ENCODE measurements at regions not wholly inside any gene's neighbourhood (a gene's known extent, or its start where the extent isn't known, plus 50 kb on each side); places are given as distances from the start of the nearest gene placed in this dataset.
"Not testable (repeated sequence)": the region's sequence is repeated elsewhere in the genome, so short reads cannot be mapped to it uniquely, and the experiment has no call there.

DNA sequence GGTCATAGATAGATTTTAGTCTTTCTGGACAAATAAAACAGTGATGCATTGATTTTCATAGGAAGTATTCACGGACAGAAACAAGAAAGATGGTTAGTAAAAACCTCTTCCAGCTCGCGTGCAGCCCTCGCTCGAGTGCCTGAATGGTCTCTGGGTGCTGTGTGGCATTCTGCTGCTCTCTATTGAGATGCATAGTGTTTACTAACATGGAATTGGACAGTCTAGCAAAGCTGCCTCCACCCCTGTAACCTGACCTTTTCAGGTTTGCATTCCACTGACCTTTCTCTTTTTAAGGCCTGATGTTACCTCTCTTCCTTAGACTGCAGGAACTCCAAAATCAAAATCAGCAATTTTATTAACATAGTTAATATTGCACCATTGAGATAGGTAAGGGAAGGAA is 643.4 kb downstream of the JRKL start:
- no peak overlapping the region for H3K27ac ChIP-seq
- H3K4me1 ChIP-seq = no peaks in the 10 kb centered on the region
- intact Hi-C loops (cut with DNase I; ENCODE audit: low total_unique reads) = no loop called here
- no peaks in the 10 kb centered on the region for H3K27me3 ChIP-seq
- H3K4me3 ChIP-seq = no peak overlapping the region
- DNase-seq (ENCODE audit: low spot score in 2 of 2) = no peak
- TF ChIP-seq POLR2A (IDR thresholded peaks at IDR 0.05) (no peak), POLR2AphosphoS5 (IDR thresholded peaks at IDR 0.05) (no peak), CTCF (IDR thresholded peaks at IDR 0.05) (no peak)
- no peaks in the 10 kb centered on the region for H3K9me3 ChIP-seq
- no peaks in the 10 kb centered on the region for H3K36me3 ChIP-seq

GRCh38 chr11:97048481-97048880 is 658.7 kb downstream of the JRKL start:
- Histone ChIP-seq H3K36me3 (no peaks in the 10 kb centered on the region), H3K27me3 (no peaks in the 10 kb centered on the region), H3K4me3 (no peak overlapping the region), H3K4me1 (no peaks in the 10 kb centered on the region), H3K9me3 (peaks cover 0 to 15% of the 10 kb centered on the region in 2 donors), H3K27ac (no peak overlapping the region)
- DNase-seq (ENCODE audit: low spot score in 2 of 2) = no peak
- intact Hi-C loops (cut with DNase I; ENCODE audit: low total_unique reads) = no loop called here
- TF ChIP-seq POLR2AphosphoS5 (IDR thresholded peaks at IDR 0.05) (no peak), POLR2A (IDR thresholded peaks at IDR 0.05) (no peak), CTCF (IDR thresholded peaks at IDR 0.05) (no peak)

- no peaks in the 10 kb centered on the region for H3K27me3 ChIP-seq
- no peaks in the 10 kb centered on the region for H3K36me3 ChIP-seq
- intact Hi-C loops (cut with DNase I; ENCODE audit: low total_unique reads) = no loop called here
- no peak for TF ChIP-seq POLR2AphosphoS5 (IDR thresholded peaks at IDR 0.05)
- TF ChIP-seq CTCF (IDR thresholded peaks at IDR 0.05) = no peak
- no peak for TF ChIP-seq POLR2A (IDR thresholded peaks at IDR 0.05)
- H3K27ac ChIP-seq = no peak overlapping the region
- no peak for DNase-seq (ENCODE audit: low spot score in 2 of 2)
- H3K4me3 ChIP-seq = no peak overlapping the region
- H3K4me1 ChIP-seq = no peaks in the 10 kb centered on the region
- peaks cover 11 to 21% of the 10 kb centered on the region in 2 donors for H3K9me3 ChIP-seq
These were observed 670.4 kb downstream of the JRKL start for GRCh38 chr11:97060184-97060583.

DNA sequence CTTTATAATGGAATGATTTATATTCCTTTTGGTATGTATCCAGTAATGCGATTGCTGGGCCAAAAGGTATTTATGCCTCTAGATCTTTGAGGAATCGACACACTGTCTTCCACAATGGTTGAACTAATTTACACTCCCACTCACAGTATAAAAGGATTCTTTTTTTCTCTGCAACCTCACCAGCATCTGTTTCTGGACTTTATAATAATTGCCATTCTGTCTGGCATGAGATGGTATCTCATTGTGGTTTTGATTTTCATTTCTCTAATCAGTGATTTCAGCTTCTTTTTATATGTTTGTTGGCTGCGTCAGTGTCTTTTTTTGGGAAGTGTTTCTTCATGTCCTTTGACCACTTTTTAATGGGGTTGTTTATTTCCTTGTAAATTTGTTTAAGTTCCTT is 679.3 kb downstream of the JRKL start:
- intact Hi-C loops (cut with DNase I; ENCODE audit: low total_unique reads) = no loop called here
- no peak overlapping the region for H3K27ac ChIP-seq
- H3K4me3 ChIP-seq = no peak overlapping the region
- H3K4me1 ChIP-seq = no peaks in the 10 kb centered on the region
- no peaks in the 10 kb centered on the region for H3K27me3 ChIP-seq
- TF ChIP-seq POLR2AphosphoS5 (IDR thresholded peaks at IDR 0.05) = no peak
- TF ChIP-seq POLR2A (IDR thresholded peaks at IDR 0.05) = no peak
- TF ChIP-seq CTCF (IDR thresholded peaks at IDR 0.05) = no peak
- peaks cover 17 to 33% of the 10 kb centered on the region in 2 donors for H3K9me3 ChIP-seq
- DNase-seq (ENCODE audit: low spot score in 2 of 2) = no peak
- no peaks in the 10 kb centered on the region for H3K36me3 ChIP-seq

DNA sequence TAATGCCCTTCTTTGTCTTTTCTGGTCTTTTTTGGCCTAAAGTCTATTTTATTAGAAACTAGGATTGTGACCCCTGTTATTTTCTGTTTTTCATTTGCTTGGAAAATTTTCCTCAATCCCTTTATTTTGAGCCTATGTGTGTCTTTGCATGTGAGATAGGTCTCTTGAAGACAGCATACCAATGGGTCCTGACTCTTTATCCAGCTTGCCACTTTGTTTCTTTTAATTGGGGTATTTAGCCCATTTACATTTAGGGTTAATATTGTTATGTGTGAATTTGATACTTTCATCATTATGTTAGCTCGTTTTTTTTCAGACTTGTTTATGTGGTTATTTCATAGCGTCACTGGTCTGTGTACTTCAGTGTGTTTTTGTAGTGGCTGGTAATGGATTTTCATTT is 682.6 kb downstream of the JRKL start:
- intact Hi-C loops (cut with DNase I; ENCODE audit: low total_unique reads) = no loop called here
- H3K36me3 ChIP-seq = no peaks in the 10 kb centered on the region
- no peak for DNase-seq (ENCODE audit: low spot score in 2 of 2)
- no peaks in the 10 kb centered on the region for H3K27me3 ChIP-seq
- H3K4me3 ChIP-seq = no peak overlapping the region
- TF ChIP-seq CTCF (IDR thresholded peaks at IDR 0.05) (no peak), POLR2A (IDR thresholded peaks at IDR 0.05) (no peak), POLR2AphosphoS5 (IDR thresholded peaks at IDR 0.05) (no peak)
- H3K4me1 ChIP-seq = no peaks in the 10 kb centered on the region
- H3K9me3 ChIP-seq = peaks cover 23 to 34% of the 10 kb centered on the region in 2 donors
- H3K27ac ChIP-seq = no peak overlapping the region

DNA sequence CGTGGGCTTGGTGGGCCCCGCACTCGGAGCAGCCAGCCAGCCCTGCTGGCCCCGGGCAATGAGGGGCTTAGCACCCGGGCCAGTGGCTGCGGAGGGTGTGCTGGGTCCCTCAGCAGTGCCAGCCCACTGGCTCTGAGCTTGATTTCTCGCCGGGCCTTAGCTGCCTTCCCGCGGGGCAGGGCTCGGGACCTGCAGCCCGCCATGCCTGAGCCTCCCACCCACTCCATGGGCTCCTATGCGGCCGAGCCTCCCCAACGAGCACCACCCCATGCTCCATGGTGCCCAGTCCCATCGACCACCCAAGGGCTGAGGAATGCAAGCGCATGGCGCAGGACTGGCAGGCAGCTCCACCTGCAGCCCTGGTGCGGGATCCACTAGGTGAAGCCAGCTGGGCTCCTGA is 686.9 kb downstream of the JRKL start:
- H3K4me3 ChIP-seq; H3K27ac ChIP-seq; H3K27me3 ChIP-seq; H3K4me1 ChIP-seq; intact Hi-C loops (cut with DNase I; ENCODE audit: low total_unique reads); DNase-seq (ENCODE audit: low spot score in 2 of 2); H3K36me3 ChIP-seq: not testable (repeated sequence)
- H3K9me3 ChIP-seq = peaks cover 23 to 25% of the 10 kb centered on the region in 2 donors

Data from breast epithelium (tissue), 4 donors.